Psoas muscle (tissue), 7 donors: ENCODE measurements at regions not wholly inside any gene's neighbourhood (a gene's known extent, or its start where the extent isn't known, plus 50 kb on each side); places are given as distances from the start of the nearest gene placed in this dataset.

Source experiments
- ATAC-seq, 4 donors: fragments of 200-7000 bp; cut with Tn5 transposase; one replicate each; pipeline ENCODE4 v1.9.1; 2020; ENCODE audit warnings: moderate library complexity in 3 of 4, mild to moderate bottlenecking in 2 of 4
- DNase-seq, 2 donors: peaks; one replicate each; pipeline ENCODE4 v3.0.0-alpha.2; 2020
- H3K27ac ChIP-seq: fragments of 200-600 bp; one replicate; pipeline ENCODE4 v1.8.0; 2022
- H3K27me3 ChIP-seq, 3 donors: fragments of 200-600 bp in 1 of 3; one replicate each; pipeline versions ENCODE4 v1.6.1 to v1.8.0; 2013 to 2022; ENCODE audit warnings: low read length in 2 of 3, mild to moderate bottlenecking in 2 of 3, moderate library complexity in 1 of 3; ENCODE audit not compliant: insufficient read depth in 3 of 3
- H3K36me3 ChIP-seq, 2 donors: fragments of 200-600 bp in 1 of 2; one replicate each; pipeline versions ENCODE4 v1.6.1 to v1.8.0; 2013 to 2022; ENCODE audit warnings: low read depth in 1 of 2, mild to moderate bottlenecking in 1 of 2, moderate library complexity in 1 of 2; ENCODE audit not compliant: insufficient read depth in 1 of 2
- H3K4me1 ChIP-seq: fragments of 200-600 bp; one replicate; pipeline ENCODE4 v1.8.0; 2022
- H3K4me3 ChIP-seq: fragments of 200-600 bp; one replicate; pipeline ENCODE4 v1.8.0; 2022; ENCODE audit warnings: mild to moderate bottlenecking
- H3K9me3 ChIP-seq: fragments of 200-600 bp; one replicate; pipeline ENCODE4 v1.8.0; 2022
- WGBS, 3 donors: extraction: QIAGEN DNeasy Blood & Tissue Kit; methylation state at CpG; one replicate each; pipeline versions ENCODE4 v1.1.6 to v1.1.7; 2013; 5-methylcytosine and 5-hydroxymethylcytosine counted together
- intact Hi-C, 2 donors: fragments of 100-400 bp; cut with DNase I; formaldehyde crosslinking; loops; one replicate each; pipeline versions ENCODE4 v1.11.0 to v1.14.2; 2022
- TF ChIP-seq, protein P1 (sequence below): fragments of 200-600 bp; IDR thresholded peaks from one replicate; pipeline ENCODE4 v1.8.0; 2022; ENCODE audit warnings: antibody characterized with exemption
- donor health status: healthy with polysubstance abuse.
- donor health status: DM: no; HTN: no; CAD: no; lungs with moderate emphysema.
- donor health status: Bipolar disorder and iron deficiency.
- donor health status: healthy.
- donor health status: DM: yes; HTN: yes; CAD: no.
- donor health status: DM: no; HTN: no; CAD: no.
- donor health status: DM: yes; HTN: yes; CAD: no.

GRCh38 chr10:44674536-44675386, 236.4 kb upstream of the TMEM72 start:
- Histone ChIP-seq H3K4me3 (no peak overlapping the region), H3K27me3 (no peaks in the 10 kb centered on the region), H3K27ac (no peak overlapping the region), H3K36me3 (no peaks in the 10 kb centered on the region), H3K4me1 (no peaks in the 10 kb centered on the region), H3K9me3 (no peaks in the 10 kb centered on the region)
- DNase-seq, result no peak
- ATAC-seq, result no peak
- intact Hi-C loops, result no loop called here
- WGBS, 3 donors, result 59 to 64% (median 62%) methylated on average over 6 of the region's 6 CpGs
- TF ChIP-seq, protein P1, sequence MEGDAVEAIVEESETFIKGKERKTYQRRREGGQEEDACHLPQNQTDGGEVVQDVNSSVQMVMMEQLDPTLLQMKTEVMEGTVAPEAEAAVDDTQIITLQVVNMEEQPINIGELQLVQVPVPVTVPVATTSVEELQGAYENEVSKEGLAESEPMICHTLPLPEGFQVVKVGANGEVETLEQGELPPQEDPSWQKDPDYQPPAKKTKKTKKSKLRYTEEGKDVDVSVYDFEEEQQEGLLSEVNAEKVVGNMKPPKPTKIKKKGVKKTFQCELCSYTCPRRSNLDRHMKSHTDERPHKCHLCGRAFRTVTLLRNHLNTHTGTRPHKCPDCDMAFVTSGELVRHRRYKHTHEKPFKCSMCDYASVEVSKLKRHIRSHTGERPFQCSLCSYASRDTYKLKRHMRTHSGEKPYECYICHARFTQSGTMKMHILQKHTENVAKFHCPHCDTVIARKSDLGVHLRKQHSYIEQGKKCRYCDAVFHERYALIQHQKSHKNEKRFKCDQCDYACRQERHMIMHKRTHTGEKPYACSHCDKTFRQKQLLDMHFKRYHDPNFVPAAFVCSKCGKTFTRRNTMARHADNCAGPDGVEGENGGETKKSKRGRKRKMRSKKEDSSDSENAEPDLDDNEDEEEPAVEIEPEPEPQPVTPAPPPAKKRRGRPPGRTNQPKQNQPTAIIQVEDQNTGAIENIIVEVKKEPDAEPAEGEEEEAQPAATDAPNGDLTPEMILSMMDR, result no peak

DNA sequence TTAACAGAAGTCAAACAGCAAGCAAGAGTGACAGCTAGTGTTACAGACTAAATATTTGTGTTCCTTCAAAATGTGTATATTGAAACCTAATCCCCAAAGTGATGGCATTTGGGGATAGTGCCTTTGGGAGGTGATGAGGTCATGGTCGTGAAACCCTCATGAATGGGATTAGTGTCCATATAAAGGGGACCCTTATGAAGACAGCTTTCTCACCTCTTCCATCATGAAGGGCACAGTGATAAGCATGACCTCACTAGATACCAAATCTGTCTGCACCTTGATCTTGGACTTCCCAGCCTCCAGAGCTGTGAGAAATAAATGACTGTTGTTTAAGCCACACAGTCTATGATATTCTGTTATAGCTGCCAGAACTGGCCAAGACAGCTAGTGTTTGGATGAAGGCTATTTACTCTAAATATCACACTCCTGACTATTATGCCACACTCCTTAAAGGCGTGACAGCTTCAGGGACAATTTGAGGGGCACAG, 235.7 kb upstream of the TMEM72 start:
- Histone ChIP-seq H3K9me3 (no peaks in the 10 kb centered on the region), H3K27me3 (no peaks in the 10 kb centered on the region), H3K4me1 (no peaks in the 10 kb centered on the region), H3K36me3 (no peaks in the 10 kb centered on the region), H3K4me3 (no peak overlapping the region), H3K27ac (no peak overlapping the region)
- ATAC-seq (no peak), DNase-seq (no peak)
- WGBS, 3 donors, result 75 to 85% (median 77%) methylated on average over 2 of the region's 2 CpGs
- TF ChIP-seq, protein P1, result no peak
- intact Hi-C loops, result no loop called here

GRCh38 chr10:44680764-44681163, 230.4 kb upstream of the TMEM72 start:
- H3K36me3 ChIP-seq, result no peaks in the 10 kb centered on the region
- H3K4me3 ChIP-seq, result no peak overlapping the region
- no peak for ATAC-seq
- intact Hi-C loops, result no loop called here
- no peaks in the 10 kb centered on the region for H3K4me1 ChIP-seq
- WGBS, 3 donors, result 84 to 86% (median 84%) methylated on average over 6 of the region's 6 CpGs
- no peaks in the 10 kb centered on the region for H3K27me3 ChIP-seq
- no peak overlapping the region for H3K27ac ChIP-seq
- no peak for DNase-seq
- H3K9me3 ChIP-seq, result no peaks in the 10 kb centered on the region
- TF ChIP-seq, protein P1, result no peak

- TF ChIP-seq, protein P1, result no peak
- H3K36me3 ChIP-seq, result no peaks in the 10 kb centered on the region
- DNase-seq (peak in 1 of 2 donors; percentile 54), ATAC-seq (no peak)
- H3K4me1 ChIP-seq, result no peaks in the 10 kb centered on the region
- intact Hi-C loops, result no loop called here
- H3K27me3 ChIP-seq, result no peaks in the 10 kb centered on the region
- no peaks in the 10 kb centered on the region for H3K9me3 ChIP-seq
- WGBS, 3 donors, result 59 to 71% (median 63%) methylated on average over 7 of the region's 7 CpGs
- H3K27ac ChIP-seq, result no peak overlapping the region
- H3K4me3 ChIP-seq, result no peak overlapping the region
Observed at GRCh38 chr10:44682507-44682906, 228.6 kb upstream of the TMEM72 start.
